DMS79 treated with DMSO at 0.1 percent for 48 hours (cell line): ENCODE measurements at regions not wholly inside any gene's neighbourhood (a gene's known extent, or its start where the extent isn't known, plus 50 kb on each side); places are given as distances from the start of the nearest gene placed in this dataset.

Experiments used
- DNase-seq: peaks from one replicate; lab custom pipeline; 2025; lab: John Stamatoyannopoulos, UW

GRCh38 chr6:39995633-39996032, 61.4 kb upstream of the MOCS1 start:
- no peak for DNase-seq

- DNase-seq, result no peak
Measured at GRCh38 chr6:39992861-39993622, 58.8 kb upstream of the MOCS1 start.
